Choroid plexus epithelial cell (primary cell): ENCODE measurements at regions not wholly inside any gene's neighbourhood (a gene's known extent, or its start where the extent isn't known, plus 50 kb on each side); places are given as distances from the start of the nearest gene placed in this dataset.

Experiments used
- DNase-seq: peaks from one replicate; pipeline ENCODE4 v3.0.0-alpha.2; 2010; ENCODE audit warnings: low read depth
- H3K4me3 ChIP-seq: 2 replicates; pipeline ENCODE4 v1.5.1; 2011; ENCODE audit warnings: low read depth, mild to moderate bottlenecking, control low read depth, low read length, moderate library complexity
- TF ChIP-seq, protein P1 (sequence below): conservative IDR thresholded peaks from 2 replicates; pipeline ENCODE4 v1.5.1; 2011; ENCODE audit warnings: low read depth, mild to moderate bottlenecking, control low read depth, inconsistent platforms, low read length, moderate library complexity

DNA sequence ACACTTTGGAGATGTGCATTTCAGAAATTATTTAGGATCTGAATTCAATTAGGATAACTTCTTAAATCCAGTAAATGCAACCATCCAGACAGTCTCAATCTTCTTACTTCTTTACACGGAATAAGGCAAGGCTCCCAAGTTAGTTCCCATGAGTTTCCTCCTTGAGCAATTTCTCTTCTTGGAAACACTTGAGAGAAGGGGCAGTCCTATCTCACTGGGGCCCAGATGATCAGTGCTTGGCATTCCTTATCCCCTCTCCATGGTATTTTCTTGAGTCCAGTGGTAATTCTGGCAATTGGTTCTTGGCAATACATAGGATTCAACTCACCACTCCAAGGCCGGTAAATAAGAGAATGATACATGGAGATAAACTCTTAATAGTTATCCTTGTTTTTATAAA is 87.1 kb upstream of the PTHLH start:
- DNase-seq, result no peak
- TF ChIP-seq, protein P1, sequence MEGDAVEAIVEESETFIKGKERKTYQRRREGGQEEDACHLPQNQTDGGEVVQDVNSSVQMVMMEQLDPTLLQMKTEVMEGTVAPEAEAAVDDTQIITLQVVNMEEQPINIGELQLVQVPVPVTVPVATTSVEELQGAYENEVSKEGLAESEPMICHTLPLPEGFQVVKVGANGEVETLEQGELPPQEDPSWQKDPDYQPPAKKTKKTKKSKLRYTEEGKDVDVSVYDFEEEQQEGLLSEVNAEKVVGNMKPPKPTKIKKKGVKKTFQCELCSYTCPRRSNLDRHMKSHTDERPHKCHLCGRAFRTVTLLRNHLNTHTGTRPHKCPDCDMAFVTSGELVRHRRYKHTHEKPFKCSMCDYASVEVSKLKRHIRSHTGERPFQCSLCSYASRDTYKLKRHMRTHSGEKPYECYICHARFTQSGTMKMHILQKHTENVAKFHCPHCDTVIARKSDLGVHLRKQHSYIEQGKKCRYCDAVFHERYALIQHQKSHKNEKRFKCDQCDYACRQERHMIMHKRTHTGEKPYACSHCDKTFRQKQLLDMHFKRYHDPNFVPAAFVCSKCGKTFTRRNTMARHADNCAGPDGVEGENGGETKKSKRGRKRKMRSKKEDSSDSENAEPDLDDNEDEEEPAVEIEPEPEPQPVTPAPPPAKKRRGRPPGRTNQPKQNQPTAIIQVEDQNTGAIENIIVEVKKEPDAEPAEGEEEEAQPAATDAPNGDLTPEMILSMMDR, result no peak
- no peak overlapping the region for H3K4me3 ChIP-seq

DNA sequence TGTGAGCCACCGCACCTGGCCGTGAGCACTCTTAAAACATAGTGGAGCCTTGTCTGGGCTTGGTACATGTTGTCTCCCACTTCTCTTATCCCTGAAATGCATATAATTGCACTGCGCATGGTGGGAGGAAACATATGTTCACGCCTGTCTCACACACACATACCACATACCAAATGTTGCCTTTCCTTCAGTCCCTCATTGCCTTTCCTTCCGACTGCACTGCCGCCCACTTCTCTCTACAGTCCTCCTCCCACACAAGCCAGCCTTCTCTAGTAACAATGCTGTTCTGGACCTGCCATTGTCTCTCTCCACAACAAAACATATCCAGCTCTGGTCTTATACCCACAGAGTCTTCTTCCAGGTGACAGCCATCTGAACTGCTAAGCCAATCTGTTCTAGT is 88.3 kb upstream of the PTHLH start:
- no peak for DNase-seq
- TF ChIP-seq, protein P1, result no peak
- H3K4me3 ChIP-seq, result no peak overlapping the region

DNA sequence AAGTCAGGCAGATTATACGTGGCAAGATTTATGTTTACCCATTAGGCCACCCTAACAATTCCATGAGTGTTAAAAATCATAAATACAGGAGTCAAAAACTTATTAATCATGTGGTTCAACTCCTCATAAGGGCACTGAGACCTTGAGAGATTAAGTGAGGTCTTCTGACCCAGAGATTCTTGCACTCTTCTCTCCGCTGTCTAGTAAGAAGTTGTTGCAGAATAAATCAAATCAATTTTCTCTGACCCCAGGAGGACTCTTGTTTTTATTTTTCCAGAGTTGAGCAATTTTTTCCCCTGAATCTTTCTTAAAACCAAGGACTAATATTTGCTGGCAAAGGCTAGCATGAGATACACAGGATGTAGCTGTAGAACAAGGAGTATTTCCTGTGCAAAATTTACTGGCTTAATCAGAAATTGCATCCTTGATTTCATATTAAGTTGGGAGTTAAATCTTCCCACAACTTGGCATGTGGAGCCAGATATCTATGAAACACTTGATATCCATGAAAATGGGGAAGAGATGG is 90.9 kb upstream of the PTHLH start:
- TF ChIP-seq, protein P1, result no peak
- DNase-seq, result no peak
- H3K4me3 ChIP-seq, result no peak overlapping the region

DNA sequence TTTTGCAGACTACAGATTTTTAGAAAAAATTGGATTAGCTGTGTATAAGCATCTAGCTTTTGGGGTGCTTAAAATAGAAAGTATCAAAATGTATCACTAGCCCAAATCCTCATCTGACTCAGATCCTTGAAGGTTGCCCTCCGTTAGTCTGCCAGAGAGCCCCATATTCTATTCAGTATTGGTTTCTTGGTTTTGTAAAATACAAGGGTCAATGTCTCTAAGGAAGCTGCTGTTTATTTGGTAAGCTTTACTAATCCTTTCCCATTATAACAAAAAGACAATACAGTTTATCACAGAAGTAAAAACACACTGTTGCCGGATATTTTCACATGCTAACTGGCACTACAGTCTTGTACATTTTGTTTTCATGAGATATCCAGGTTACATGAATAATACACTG is 92.8 kb upstream of the PTHLH start:
- TF ChIP-seq, protein P1, result no peak
- DNase-seq, result no peak
- no peak overlapping the region for H3K4me3 ChIP-seq

DNA sequence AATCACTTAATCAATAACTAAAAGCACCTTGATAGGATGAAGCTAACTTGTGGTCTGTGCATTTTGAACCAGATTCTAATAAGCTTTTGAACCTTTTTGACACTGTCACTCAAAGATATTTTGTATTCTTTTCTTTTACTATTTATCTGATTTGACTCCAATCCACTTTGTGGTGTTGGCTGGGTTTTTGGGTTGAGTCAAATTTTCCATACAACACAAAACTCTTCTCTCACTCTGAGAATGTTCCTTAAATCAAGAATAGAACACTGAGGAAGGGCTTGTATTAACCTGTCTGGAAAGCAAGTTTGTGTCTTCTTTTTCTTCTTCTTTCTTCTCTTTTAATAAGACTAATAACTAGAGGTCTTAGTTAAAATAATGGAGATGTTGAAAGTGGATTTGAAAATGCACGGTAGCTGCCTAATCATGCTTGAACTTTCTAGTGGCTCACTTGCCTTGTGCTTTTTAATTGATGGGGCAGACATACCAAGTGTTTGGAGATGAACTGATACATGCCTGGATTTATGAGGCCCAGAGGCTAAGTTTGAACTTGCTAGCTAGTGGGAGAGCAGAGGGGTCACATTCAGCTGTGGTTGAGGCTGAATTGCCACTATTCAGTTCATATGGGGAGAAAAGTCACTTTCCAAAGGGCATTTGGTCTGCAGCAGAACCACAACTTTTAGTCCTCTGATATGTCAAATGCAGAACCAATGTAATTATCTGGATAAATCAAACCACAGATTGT is 93.5 kb upstream of the PTHLH start:
- DNase-seq, result no peak
- TF ChIP-seq, protein P1, result no peak
- H3K4me3 ChIP-seq, result no peak overlapping the region

DNA sequence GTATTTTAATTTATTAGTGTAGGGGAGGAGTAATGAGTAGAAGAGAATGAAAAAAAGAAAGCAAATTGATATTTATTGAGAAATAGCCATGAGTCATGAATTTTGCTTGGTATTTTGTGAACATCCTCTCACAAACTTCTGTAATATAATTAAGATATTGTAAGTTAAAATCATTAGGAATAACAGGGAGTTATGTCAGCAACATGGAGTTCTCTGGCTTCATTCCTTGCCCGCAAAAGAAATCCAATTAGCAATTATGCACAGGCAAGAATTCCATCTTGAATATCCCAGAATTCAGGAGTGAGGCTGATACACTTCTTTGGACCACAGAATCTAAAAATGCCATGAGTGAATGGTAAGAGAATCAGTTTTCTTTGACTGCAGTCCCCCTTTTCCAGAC is 94.3 kb upstream of the PTHLH start:
- DNase-seq, result no peak
- no peak overlapping the region for H3K4me3 ChIP-seq
- TF ChIP-seq, protein P1, result no peak

DNA sequence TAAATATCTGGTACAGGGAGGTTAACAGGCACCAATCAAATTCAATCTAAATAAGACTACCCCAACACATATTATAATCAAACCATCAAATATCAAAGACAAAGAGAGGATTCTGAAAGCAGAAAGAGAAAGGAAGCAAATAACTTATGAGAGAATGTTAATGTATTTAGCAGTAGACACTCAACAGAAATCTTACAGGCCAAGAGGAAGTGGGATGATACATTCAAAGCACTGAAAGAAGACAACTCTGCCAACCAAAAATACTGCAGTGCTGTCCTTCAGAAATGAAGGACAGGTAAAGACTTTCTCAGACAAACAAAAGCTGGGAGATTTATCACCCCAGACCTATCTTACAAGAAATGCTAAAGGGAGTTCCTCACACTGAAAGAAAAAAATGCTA is 95.9 kb upstream of the PTHLH start:
- DNase-seq, result no peak
- no peak overlapping the region for H3K4me3 ChIP-seq
- TF ChIP-seq, protein P1, result no peak
